WTC11 (cell line): ENCODE measurements at regions not wholly inside any gene's neighbourhood (a gene's known extent, or its start where the extent isn't known, plus 50 kb on each side); places are given as distances from the start of the nearest gene placed in this dataset.

Experiments used
- ATAC-seq: fragments of 200-7000 bp; cut with Tn5 transposase; 2 replicates; pipeline ENCODE4 v1.10.0; 2021; ENCODE audit warnings: mild to moderate bottlenecking, moderate library complexity
- CTCF ChIA-PET: fragments of 300-600 bp; sonication (Branson Sonifier 250); formaldehyde crosslinking; loops from one replicate; lab custom pipeline; 2021; ENCODE audit warnings: antibody characterized with exemption; lab: Charles Lee
- POLR2A ChIA-PET: fragments of 350-600 bp; sonication (Branson Sonifier 250); formaldehyde crosslinking; loops from one replicate; lab custom pipeline; 2021; ENCODE audit warnings: antibody characterized with exemption; lab: Charles Lee
- DNase-seq: peaks from one replicate; pipeline ENCODE4 v3.0.0; 2021; ENCODE audit warnings: low spot score
- H3K27ac Mint-ChIP-seq: 2 replicates; pipeline ENCODE4 v1.8.0; 2021; ENCODE audit warnings: mixed read lengths
- H3K27me3 Mint-ChIP-seq: 2 replicates; pipeline ENCODE4 v1.8.0; 2021; ENCODE audit warnings: low read depth, mild to moderate bottlenecking, moderate library complexity, mixed read lengths
- H3K36me3 Mint-ChIP-seq: 2 replicates; pipeline ENCODE4 v1.8.0; 2021; ENCODE audit warnings: mixed read lengths
- H3K4me1 Mint-ChIP-seq: 2 replicates; pipeline ENCODE4 v1.8.0; 2022; ENCODE audit warnings: mixed read lengths
- H3K4me3 Mint-ChIP-seq: 2 replicates; pipeline ENCODE4 v1.8.0; 2021; ENCODE audit warnings: mild to moderate bottlenecking, moderate library complexity, mixed read lengths
- H3K9me3 Mint-ChIP-seq: 2 replicates; pipeline ENCODE4 v1.8.0; 2021; ENCODE audit warnings: mixed read lengths
- CREM ChIP-seq: sonication (generic); formaldehyde crosslinking; IDR thresholded peaks from 2 replicates; pipeline ENCODE4 v1.8.1; 2022; ENCODE audit warnings: mild to moderate bottlenecking, missing genetic modification reagents, moderate library complexity
- EMX1 ChIP-seq: fragments of 250-450 bp; sonication (Bioruptor Pico); IDR thresholded peaks from 2 replicates; pipeline ENCODE4 v1.8.0; 2021; ENCODE audit warnings: mild to moderate bottlenecking
- FOXK1 ChIP-seq: sonication (generic); formaldehyde crosslinking; IDR thresholded peaks from 2 replicates; pipeline ENCODE4 v1.8.0; 2022; ENCODE audit warnings: mild to moderate bottlenecking, moderate library complexity, missing genetic modification reagents
- FOXP1 ChIP-seq: sonication (generic); formaldehyde crosslinking; IDR thresholded peaks from 2 replicates; pipeline ENCODE4 v1.8.0; 2022; ENCODE audit warnings: missing genetic modification reagents, mild to moderate bottlenecking, moderate library complexity, borderline replicate concordance
- GRHL2 ChIP-seq: fragments of 250-450 bp; sonication (Bioruptor Pico); IDR thresholded peaks from 2 replicates; pipeline ENCODE4 v1.8.0; 2022; ENCODE audit warnings: mild to moderate bottlenecking, moderate library complexity; ENCODE audit not compliant: insufficient replicate concordance, severe bottlenecking
- MXD4 ChIP-seq: fragments of 250-450 bp; sonication (Bioruptor Pico); IDR thresholded peaks from 2 replicates; pipeline ENCODE4 v1.8.0; 2021; ENCODE audit warnings: mild to moderate bottlenecking, moderate library complexity, borderline replicate concordance
- NFATC4 ChIP-seq: fragments of 250-450 bp; sonication (Bioruptor Pico); IDR thresholded peaks from 2 replicates; pipeline ENCODE4 v1.9.0; 2021; ENCODE audit warnings: mild to moderate bottlenecking
- NFE2L1 ChIP-seq: sonication (generic); formaldehyde crosslinking; IDR thresholded peaks from 2 replicates; pipeline ENCODE4 v1.8.1; 2023; ENCODE audit warnings: missing genetic modification reagents
- NR2C2 ChIP-seq: sonication (generic); formaldehyde crosslinking; IDR thresholded peaks from 2 replicates; pipeline ENCODE4 v1.8.0; 2022; ENCODE audit warnings: mild to moderate bottlenecking, missing genetic modification reagents
- SP1 ChIP-seq: sonication (generic); formaldehyde crosslinking; conservative IDR thresholded peaks from 2 replicates; pipeline ENCODE4 v1.8.1; 2022; ENCODE audit warnings: missing genetic modification reagents
- ZNF121 ChIP-seq: sonication (generic); formaldehyde crosslinking; IDR thresholded peaks from 2 replicates; pipeline ENCODE4 v1.8.0; 2023; ENCODE audit warnings: missing genetic modification reagents
- ZNF138 ChIP-seq: sonication (generic); formaldehyde crosslinking; conservative IDR thresholded peaks from 2 replicates; pipeline ENCODE4 v1.8.1; 2022; ENCODE audit warnings: mild to moderate bottlenecking, moderate library complexity, missing genetic modification reagents
- ZNF232 ChIP-seq: sonication (generic); formaldehyde crosslinking; IDR thresholded peaks from 2 replicates; pipeline ENCODE4 v1.8.0; 2022; ENCODE audit warnings: mild to moderate bottlenecking, missing genetic modification reagents
- TF ChIP-seq, protein P1 (sequence below): sonication (generic); formaldehyde crosslinking; IDR thresholded peaks from 2 replicates; pipeline ENCODE4 v1.8.1; 2023; ENCODE audit warnings: mild to moderate bottlenecking, missing genetic modification reagents, moderate library complexity
- TF ChIP-seq, protein P2 (sequence below): sonication (generic); formaldehyde crosslinking; conservative IDR thresholded peaks from 2 replicates; pipeline ENCODE4 v1.8.1; 2022; ENCODE audit warnings: mild to moderate bottlenecking, missing genetic modification reagents
- TF ChIP-seq, protein P3 (sequence below): fragments of 250-450 bp; sonication (Bioruptor Pico); IDR thresholded peaks from 2 replicates; pipeline ENCODE4 v1.8.0; 2021; ENCODE audit warnings: mild to moderate bottlenecking
- TF ChIP-seq, protein P4 (sequence below): sonication (generic); formaldehyde crosslinking; IDR thresholded peaks from 2 replicates; pipeline ENCODE4 v1.8.0; 2023; ENCODE audit warnings: missing genetic modification reagents
- TF ChIP-seq, protein P5 (sequence below): fragments of 200-600 bp; IDR thresholded peaks from 2 replicates; pipeline ENCODE4 v1.8.0; 2022; ENCODE audit warnings: antibody characterized with exemption
- TF ChIP-seq, protein P6 (sequence below): sonication (generic); formaldehyde crosslinking; IDR thresholded peaks from 2 replicates; pipeline ENCODE4 v1.8.0; 2023; ENCODE audit warnings: missing genetic modification reagents, mild to moderate bottlenecking, borderline replicate concordance
- TF ChIP-seq, protein P7 (sequence below): sonication (generic); formaldehyde crosslinking; IDR thresholded peaks from 2 replicates; pipeline ENCODE4 v1.8.1; 2023; ENCODE audit warnings: mild to moderate bottlenecking, moderate library complexity, missing genetic modification reagents

DNA sequence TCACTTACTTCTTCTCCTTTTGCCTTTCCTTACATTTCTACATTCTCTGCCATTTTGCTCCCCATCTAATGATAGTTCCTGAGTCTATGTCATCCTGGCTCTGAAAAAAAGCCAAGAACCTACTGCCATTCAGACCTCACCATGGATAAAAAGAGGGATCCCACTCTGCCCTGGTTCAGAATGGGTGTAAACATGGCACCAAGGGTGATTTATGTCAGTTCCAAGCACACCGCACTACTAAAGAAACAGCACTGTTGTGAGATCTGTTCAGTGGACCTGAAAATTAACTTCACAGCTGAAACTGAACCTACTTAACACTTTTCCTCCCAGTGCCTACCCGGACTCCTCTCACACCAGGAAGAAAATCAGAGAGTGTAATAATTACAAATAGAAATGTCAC, 72.3 kb upstream of the NTPCR start:
- H3K4me1 Mint-ChIP-seq: peaks cover 2% of the 10 kb centered on the region; the same call in 1 of the 2 replicates
- ChIA-PET POLR2A (no interaction called here), CTCF (interaction anchor here (2.3 kb wide), 1 partner anchor 21 kb away, joined by 6 read pairs; no protein-coding TSS in a partner anchor)
- no peak overlapping the region for H3K27ac Mint-ChIP-seq
- H3K36me3 Mint-ChIP-seq: no peaks in the 10 kb centered on the region
- no peaks in the 10 kb centered on the region for H3K9me3 Mint-ChIP-seq
- no peaks in the 10 kb centered on the region for H3K27me3 Mint-ChIP-seq
- no peak for DNase-seq
- no peak for ATAC-seq
- H3K4me3 Mint-ChIP-seq: no peak overlapping the region
- TF ChIP-seq ZNF121 (CRISPR knock-in tag) (no peak), FOXK1 (no peak), FOXP1 (CRISPR knock-in tag) (no peak), SP1 (CRISPR knock-in tag) (no peak), NFE2L1 (CRISPR knock-in tag) (no peak), CREM (no peak), GRHL2 (CRISPR knock-in tag) (no peak)
- TF ChIP-seq, protein P1, sequence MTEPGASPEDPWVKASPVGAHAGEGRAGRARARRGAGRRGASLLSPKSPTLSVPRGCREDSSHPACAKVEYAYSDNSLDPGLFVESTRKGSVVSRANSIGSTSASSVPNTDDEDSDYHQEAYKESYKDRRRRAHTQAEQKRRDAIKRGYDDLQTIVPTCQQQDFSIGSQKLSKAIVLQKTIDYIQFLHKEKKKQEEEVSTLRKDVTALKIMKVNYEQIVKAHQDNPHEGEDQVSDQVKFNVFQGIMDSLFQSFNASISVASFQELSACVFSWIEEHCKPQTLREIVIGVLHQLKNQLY (CRISPR knock-in tag): no peak
- TF ChIP-seq, protein P2, sequence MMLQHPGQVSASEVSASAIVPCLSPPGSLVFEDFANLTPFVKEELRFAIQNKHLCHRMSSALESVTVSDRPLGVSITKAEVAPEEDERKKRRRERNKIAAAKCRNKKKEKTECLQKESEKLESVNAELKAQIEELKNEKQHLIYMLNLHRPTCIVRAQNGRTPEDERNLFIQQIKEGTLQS: no peak
- TF ChIP-seq, protein P3, sequence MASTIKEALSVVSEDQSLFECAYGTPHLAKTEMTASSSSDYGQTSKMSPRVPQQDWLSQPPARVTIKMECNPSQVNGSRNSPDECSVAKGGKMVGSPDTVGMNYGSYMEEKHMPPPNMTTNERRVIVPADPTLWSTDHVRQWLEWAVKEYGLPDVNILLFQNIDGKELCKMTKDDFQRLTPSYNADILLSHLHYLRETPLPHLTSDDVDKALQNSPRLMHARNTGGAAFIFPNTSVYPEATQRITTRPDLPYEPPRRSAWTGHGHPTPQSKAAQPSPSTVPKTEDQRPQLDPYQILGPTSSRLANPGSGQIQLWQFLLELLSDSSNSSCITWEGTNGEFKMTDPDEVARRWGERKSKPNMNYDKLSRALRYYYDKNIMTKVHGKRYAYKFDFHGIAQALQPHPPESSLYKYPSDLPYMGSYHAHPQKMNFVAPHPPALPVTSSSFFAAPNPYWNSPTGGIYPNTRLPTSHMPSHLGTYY (CRISPR knock-in tag): no peak
- TF ChIP-seq, protein P4, sequence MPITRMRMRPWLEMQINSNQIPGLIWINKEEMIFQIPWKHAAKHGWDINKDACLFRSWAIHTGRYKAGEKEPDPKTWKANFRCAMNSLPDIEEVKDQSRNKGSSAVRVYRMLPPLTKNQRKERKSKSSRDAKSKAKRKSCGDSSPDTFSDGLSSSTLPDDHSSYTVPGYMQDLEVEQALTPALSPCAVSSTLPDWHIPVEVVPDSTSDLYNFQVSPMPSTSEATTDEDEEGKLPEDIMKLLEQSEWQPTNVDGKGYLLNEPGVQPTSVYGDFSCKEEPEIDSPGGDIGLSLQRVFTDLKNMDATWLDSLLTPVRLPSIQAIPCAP: no peak

DNA sequence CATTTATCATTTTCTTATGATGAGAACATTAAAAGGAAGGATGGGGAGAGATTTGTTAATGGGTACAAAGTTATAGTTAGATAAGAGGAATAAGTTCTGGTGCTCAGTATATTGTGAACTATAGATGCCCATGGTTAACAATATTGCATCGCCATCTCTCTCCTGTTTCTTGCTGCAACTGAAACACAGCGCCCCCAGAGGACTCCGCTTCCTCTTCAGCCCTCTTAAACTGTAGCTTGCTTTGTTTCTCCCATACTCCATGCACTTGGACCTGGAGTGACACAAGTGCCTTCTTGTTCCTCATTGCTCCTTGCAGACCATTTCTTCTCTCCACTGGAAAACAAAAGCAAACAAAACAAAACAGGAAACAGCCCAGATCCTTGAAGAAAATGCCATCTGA, 70.1 kb upstream of the NTPCR start:
- H3K4me1 Mint-ChIP-seq: peaks cover 2% of the 10 kb centered on the region; the same call in 1 of the 2 replicates
- H3K9me3 Mint-ChIP-seq: no peaks in the 10 kb centered on the region
- TF ChIP-seq, protein P5, sequence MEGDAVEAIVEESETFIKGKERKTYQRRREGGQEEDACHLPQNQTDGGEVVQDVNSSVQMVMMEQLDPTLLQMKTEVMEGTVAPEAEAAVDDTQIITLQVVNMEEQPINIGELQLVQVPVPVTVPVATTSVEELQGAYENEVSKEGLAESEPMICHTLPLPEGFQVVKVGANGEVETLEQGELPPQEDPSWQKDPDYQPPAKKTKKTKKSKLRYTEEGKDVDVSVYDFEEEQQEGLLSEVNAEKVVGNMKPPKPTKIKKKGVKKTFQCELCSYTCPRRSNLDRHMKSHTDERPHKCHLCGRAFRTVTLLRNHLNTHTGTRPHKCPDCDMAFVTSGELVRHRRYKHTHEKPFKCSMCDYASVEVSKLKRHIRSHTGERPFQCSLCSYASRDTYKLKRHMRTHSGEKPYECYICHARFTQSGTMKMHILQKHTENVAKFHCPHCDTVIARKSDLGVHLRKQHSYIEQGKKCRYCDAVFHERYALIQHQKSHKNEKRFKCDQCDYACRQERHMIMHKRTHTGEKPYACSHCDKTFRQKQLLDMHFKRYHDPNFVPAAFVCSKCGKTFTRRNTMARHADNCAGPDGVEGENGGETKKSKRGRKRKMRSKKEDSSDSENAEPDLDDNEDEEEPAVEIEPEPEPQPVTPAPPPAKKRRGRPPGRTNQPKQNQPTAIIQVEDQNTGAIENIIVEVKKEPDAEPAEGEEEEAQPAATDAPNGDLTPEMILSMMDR: peak; percentile 75
- TF ChIP-seq ZNF232 (CRISPR knock-in tag): no peak
- CTCF ChIA-PET: interaction anchor here (0.6 to 1.5 kb wide), 24 partner anchors 9 to 1091 kb away, joined by 3 to 11 read pairs (median 4); partner anchors contain the start of gene SIPA1L2
- DNase-seq: peak; percentile 68
- POLR2A ChIA-PET: no interaction called here
- no peaks in the 10 kb centered on the region for H3K27me3 Mint-ChIP-seq
- H3K36me3 Mint-ChIP-seq: no peaks in the 10 kb centered on the region
- no peak overlapping the region for H3K4me3 Mint-ChIP-seq
- H3K27ac Mint-ChIP-seq: no peak overlapping the region
- peak; percentile 90 for ATAC-seq

DNA sequence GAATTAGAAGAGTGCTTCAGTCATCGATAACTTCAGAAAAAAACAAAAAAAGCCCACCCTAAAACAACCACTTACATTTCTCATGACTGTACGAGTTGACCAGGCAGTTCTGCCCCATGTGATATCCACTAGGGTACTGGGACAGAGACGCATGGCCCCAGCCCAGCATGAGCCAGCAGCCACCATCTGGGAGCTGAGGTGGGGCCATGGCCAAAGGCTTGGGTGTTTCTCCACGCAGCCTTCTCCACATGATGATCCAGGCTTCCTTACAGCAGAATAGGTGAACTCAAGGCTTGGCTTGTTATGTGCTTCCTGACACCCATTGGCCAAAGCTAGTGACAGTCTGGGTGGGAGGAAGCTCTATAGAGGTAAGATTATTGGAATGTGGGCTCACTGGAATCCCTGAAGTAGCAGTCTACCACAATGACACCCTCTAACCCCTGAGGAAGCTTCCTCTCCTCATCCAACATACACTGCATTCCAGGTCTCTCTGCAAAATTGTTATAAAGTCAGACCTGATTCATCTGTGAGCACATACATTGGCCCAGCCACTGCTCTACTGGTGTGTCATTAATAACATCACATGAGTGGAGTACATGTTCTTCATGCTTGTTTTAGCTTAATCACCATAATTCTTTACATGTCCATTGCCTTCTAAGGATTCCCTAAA, 66.3 kb upstream of the NTPCR start:
- POLR2A ChIA-PET: no interaction called here
- no peaks in the 10 kb centered on the region for H3K9me3 Mint-ChIP-seq
- no peaks in the 10 kb centered on the region for H3K4me1 Mint-ChIP-seq
- CTCF ChIA-PET: interaction anchor here (1.4 kb wide), 1 partner anchor 15 kb away, joined by 3 read pairs; no protein-coding TSS in a partner anchor
- H3K4me3 Mint-ChIP-seq: no peak overlapping the region
- peaks cover 3% of the 10 kb centered on the region; the same call in 1 of the 2 replicates for H3K27me3 Mint-ChIP-seq
- no peak overlapping the region for H3K27ac Mint-ChIP-seq
- ATAC-seq (no peak), DNase-seq (no peak)
- H3K36me3 Mint-ChIP-seq: no peaks in the 10 kb centered on the region
- TF ChIP-seq NFATC4 (CRISPR knock-in tag) (no peak), ZNF138 (CRISPR knock-in tag) (no peak), MXD4 (CRISPR knock-in tag) (no peak), GRHL2 (CRISPR knock-in tag) (no peak), NR2C2 (no peak), EMX1 (CRISPR knock-in tag) (no peak)
- TF ChIP-seq, protein P6, sequence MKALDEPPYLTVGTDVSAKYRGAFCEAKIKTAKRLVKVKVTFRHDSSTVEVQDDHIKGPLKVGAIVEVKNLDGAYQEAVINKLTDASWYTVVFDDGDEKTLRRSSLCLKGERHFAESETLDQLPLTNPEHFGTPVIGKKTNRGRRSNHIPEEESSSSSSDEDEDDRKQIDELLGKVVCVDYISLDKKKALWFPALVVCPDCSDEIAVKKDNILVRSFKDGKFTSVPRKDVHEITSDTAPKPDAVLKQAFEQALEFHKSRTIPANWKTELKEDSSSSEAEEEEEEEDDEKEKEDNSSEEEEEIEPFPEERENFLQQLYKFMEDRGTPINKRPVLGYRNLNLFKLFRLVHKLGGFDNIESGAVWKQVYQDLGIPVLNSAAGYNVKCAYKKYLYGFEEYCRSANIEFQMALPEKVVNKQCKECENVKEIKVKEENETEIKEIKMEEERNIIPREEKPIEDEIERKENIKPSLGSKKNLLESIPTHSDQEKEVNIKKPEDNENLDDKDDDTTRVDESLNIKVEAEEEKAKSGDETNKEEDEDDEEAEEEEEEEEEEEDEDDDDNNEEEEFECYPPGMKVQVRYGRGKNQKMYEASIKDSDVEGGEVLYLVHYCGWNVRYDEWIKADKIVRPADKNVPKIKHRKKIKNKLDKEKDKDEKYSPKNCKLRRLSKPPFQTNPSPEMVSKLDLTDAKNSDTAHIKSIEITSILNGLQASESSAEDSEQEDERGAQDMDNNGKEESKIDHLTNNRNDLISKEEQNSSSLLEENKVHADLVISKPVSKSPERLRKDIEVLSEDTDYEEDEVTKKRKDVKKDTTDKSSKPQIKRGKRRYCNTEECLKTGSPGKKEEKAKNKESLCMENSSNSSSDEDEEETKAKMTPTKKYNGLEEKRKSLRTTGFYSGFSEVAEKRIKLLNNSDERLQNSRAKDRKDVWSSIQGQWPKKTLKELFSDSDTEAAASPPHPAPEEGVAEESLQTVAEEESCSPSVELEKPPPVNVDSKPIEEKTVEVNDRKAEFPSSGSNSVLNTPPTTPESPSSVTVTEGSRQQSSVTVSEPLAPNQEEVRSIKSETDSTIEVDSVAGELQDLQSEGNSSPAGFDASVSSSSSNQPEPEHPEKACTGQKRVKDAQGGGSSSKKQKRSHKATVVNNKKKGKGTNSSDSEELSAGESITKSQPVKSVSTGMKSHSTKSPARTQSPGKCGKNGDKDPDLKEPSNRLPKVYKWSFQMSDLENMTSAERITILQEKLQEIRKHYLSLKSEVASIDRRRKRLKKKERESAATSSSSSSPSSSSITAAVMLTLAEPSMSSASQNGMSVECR (CRISPR knock-in tag): no peak
- TF ChIP-seq, protein P7, sequence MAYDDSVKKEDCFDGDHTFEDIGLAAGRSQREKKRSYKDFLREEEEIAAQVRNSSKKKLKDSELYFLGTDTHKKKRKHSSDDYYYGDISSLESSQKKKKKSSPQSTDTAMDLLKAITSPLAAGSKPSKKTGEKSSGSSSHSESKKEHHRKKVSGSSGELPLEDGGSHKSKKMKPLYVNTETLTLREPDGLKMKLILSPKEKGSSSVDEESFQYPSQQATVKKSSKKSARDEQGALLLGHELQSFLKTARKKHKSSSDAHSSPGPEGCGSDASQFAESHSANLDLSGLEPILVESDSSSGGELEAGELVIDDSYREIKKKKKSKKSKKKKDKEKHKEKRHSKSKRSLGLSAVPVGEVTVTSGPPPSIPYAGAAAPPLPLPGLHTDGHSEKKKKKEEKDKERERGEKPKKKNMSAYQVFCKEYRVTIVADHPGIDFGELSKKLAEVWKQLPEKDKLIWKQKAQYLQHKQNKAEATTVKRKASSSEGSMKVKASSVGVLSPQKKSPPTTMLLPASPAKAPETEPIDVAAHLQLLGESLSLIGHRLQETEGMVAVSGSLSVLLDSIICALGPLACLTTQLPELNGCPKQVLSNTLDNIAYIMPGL (CRISPR knock-in tag): no peak
- TF ChIP-seq, protein P1 (CRISPR knock-in tag): no peak
